ENCODE measurements at regions not wholly inside any gene's neighbourhood (a gene's known extent, or its start where the extent isn't known, plus 50 kb on each side); places are given as distances from the start of the nearest gene placed in this dataset.

GRCh38 chr11:92048415-92048814, 176.2 kb upstream of the FAT3 start:
- H3K4me1 ChIP-seq = no peaks in the 10 kb centered on the region
- ChIA-PET POLR2A (no interaction called here), CTCF (no interaction called here)
- H3K4me3 ChIP-seq (ENCODE audit: low read depth, low read length) = no peak overlapping the region
- DNase-seq = no peak
- BruUV-seq (replicated peaks) = no TSS peak
- H3K9me3 ChIP-seq = 0 out of 2 replicates have a peak, but pooled peaks cover 3% of the 10 kb centered on the region
- intact Hi-C loops (cut with micrococcal nuclease; ENCODE audit: unreplicated experiment) = no loop called here
- H3K36me3 Mint-ChIP-seq (ENCODE audit: insufficient read depth, unreplicated experiment) = no peaks in the 10 kb centered on the region
- no peak overlapping the region for H3K27ac Mint-ChIP-seq (ENCODE audit: unreplicated experiment)
- H3K36me3 ChIP-seq (ENCODE audit: control insufficient read depth, insufficient read depth, low read length) = no peaks in the 10 kb centered on the region
- H3K9me3 Mint-ChIP-seq (ENCODE audit: unreplicated experiment) = no peaks in the 10 kb centered on the region
- H3K27me3 ChIP-seq (replicated peaks; ENCODE audit: control insufficient read depth, insufficient read depth, low read length) = no peaks in the 10 kb centered on the region
- TF ChIP-seq CTCF (IDR thresholded peaks at IDR 0.05; ENCODE audit: insufficient read depth in 1 of 2, low read depth in 1 of 2, low read length in 1 of 2, severe bottlenecking in 1 of 2, unreplicated experiment in 1 of 2) = no peak
- peaks cover 2% of the 10 kb centered on the region for H3K27me3 Mint-ChIP-seq (ENCODE audit: insufficient read depth, unreplicated experiment)
- no peaks in the 10 kb centered on the region for H3K4me1 Mint-ChIP-seq (ENCODE audit: low read depth, unreplicated experiment)
- no peak overlapping the region for H3K4me3 Mint-ChIP-seq (ENCODE audit: unreplicated experiment)

DNA sequence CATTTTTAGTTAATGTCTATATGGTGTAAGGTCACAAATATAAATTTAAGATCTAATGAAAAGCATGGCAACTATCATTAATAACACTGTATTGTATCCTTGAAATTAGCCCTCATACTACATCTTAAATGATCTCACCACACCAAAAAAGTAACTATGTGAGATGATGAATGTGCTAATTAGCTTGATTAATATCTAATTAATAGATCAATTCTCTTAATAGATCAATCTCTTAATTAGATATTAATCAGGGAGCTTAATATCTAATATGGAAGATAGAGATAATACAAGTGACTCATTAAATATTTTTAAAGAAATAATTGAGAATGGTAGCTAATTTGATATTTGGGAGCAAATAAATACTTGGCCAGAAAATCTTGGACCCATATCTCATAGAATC, 178.5 kb upstream of the FAT3 start:
- ChIA-PET POLR2A (interaction anchor here (0.6 kb wide), 1 partner anchor 183 kb away, joined by 6 read pairs; no protein-coding TSS in a partner anchor), CTCF (no interaction called here)
- H3K36me3 Mint-ChIP-seq (ENCODE audit: insufficient read depth, unreplicated experiment) = no peaks in the 10 kb centered on the region
- H3K36me3 ChIP-seq (ENCODE audit: control insufficient read depth, insufficient read depth, low read length) = no peaks in the 10 kb centered on the region
- no peak for DNase-seq
- H3K27me3 Mint-ChIP-seq (ENCODE audit: insufficient read depth, unreplicated experiment) = peaks cover 4% of the 10 kb centered on the region
- intact Hi-C loops (cut with micrococcal nuclease; ENCODE audit: unreplicated experiment) = no loop called here
- H3K4me3 Mint-ChIP-seq (ENCODE audit: unreplicated experiment) = no peak overlapping the region
- 0 out of 2 replicates have a peak, but pooled peaks cover 3% of the 10 kb centered on the region for H3K9me3 ChIP-seq
- no peaks in the 10 kb centered on the region for H3K27me3 ChIP-seq (replicated peaks; ENCODE audit: control insufficient read depth, insufficient read depth, low read length)
- H3K4me3 ChIP-seq (ENCODE audit: low read depth, low read length) = no peak overlapping the region
- no peak overlapping the region for H3K27ac Mint-ChIP-seq (ENCODE audit: unreplicated experiment)
- H3K4me1 ChIP-seq = no peaks in the 10 kb centered on the region
- no peak for TF ChIP-seq CTCF (IDR thresholded peaks at IDR 0.05; ENCODE audit: insufficient read depth in 1 of 2, low read depth in 1 of 2, low read length in 1 of 2, severe bottlenecking in 1 of 2, unreplicated experiment in 1 of 2)
- BruUV-seq (replicated peaks) = no TSS peak
- H3K9me3 Mint-ChIP-seq (ENCODE audit: unreplicated experiment) = no peaks in the 10 kb centered on the region
- no peaks in the 10 kb centered on the region for H3K4me1 Mint-ChIP-seq (ENCODE audit: low read depth, unreplicated experiment)

DNA sequence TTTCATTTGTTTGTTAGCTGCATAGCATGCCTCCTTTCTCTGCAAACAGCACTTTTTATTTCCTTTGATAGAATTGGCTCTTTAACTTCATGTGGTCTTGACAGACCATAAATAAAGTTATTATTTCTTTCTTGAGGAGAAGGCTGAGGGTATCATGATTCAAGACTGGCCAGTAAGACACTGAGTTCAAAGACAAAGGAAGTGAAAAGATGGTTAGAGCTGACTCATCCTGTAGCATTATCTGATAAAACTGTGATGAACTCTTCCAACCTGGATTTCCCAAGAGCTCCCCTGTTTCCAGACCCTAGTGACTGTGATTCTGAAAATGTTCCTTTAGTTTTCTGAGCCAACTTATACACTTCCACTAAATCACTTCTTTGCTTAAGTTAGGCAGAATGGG, 179.3 kb upstream of the FAT3 start:
- Mint-ChIP-seq H3K4me3 (ENCODE audit: unreplicated experiment) (no peak overlapping the region), H3K4me1 (ENCODE audit: low read depth, unreplicated experiment) (no peaks in the 10 kb centered on the region), H3K27me3 (ENCODE audit: insufficient read depth, unreplicated experiment) (peaks cover 4% of the 10 kb centered on the region), H3K36me3 (ENCODE audit: insufficient read depth, unreplicated experiment) (no peaks in the 10 kb centered on the region), H3K9me3 (ENCODE audit: unreplicated experiment) (no peaks in the 10 kb centered on the region), H3K27ac (ENCODE audit: unreplicated experiment) (no peak overlapping the region)
- Histone ChIP-seq H3K4me1 (no peaks in the 10 kb centered on the region), H3K27me3 (replicated peaks; ENCODE audit: control insufficient read depth, insufficient read depth, low read length) (no peaks in the 10 kb centered on the region), H3K36me3 (ENCODE audit: control insufficient read depth, insufficient read depth, low read length) (no peaks in the 10 kb centered on the region), H3K9me3 (0 out of 2 replicates have a peak, but pooled peaks cover 3% of the 10 kb centered on the region), H3K4me3 (ENCODE audit: low read depth, low read length) (no peak overlapping the region)
- no peak for DNase-seq
- intact Hi-C loops (cut with micrococcal nuclease; ENCODE audit: unreplicated experiment) = no loop called here
- CTCF ChIA-PET = no interaction called here
- POLR2A ChIA-PET = no interaction called here
- no peak for TF ChIP-seq CTCF (IDR thresholded peaks at IDR 0.05; ENCODE audit: insufficient read depth in 1 of 2, low read depth in 1 of 2, low read length in 1 of 2, severe bottlenecking in 1 of 2, unreplicated experiment in 1 of 2)
- no TSS peak for BruUV-seq (replicated peaks)

Data from Caco-2 (cell line).